Ishikawa (cell line): ENCODE measurements at regions not wholly inside any gene's neighbourhood (a gene's known extent, or its start where the extent isn't known, plus 50 kb on each side); places are given as distances from the start of the nearest gene placed in this dataset.
A peak's percentile ranks its signal among the peaks of the same experiment; 100 is the strongest.

Source experiments
- CEBPB ChIP-seq: IDR thresholded peaks from 2 replicates; pipeline ENCODE4 v1.6.1; 2012
- CREB1 ChIP-seq: IDR thresholded peaks from 2 replicates; pipeline ENCODE4 v1.6.1; 2012; ENCODE audit warnings: low read depth
- EGR1 ChIP-seq: IDR thresholded peaks from 2 replicates; pipeline ENCODE4 v1.6.1; 2012
- EP300 ChIP-seq: IDR thresholded peaks from 2 replicates; pipeline ENCODE4 v1.6.1; 2012; ENCODE audit warnings: borderline replicate concordance
- FOXM1 ChIP-seq: IDR thresholded peaks from 2 replicates; pipeline ENCODE4 v1.6.1; 2012; ENCODE audit warnings: low read depth, borderline replicate concordance
- MAX ChIP-seq: IDR thresholded peaks from 2 replicates; pipeline ENCODE4 v1.6.1; 2012
- NFIC ChIP-seq: IDR thresholded peaks from 2 replicates; pipeline ENCODE4 v1.6.1; 2012
- RAD21 ChIP-seq: IDR thresholded peaks from 2 replicates; pipeline ENCODE4 v1.6.1; 2012; ENCODE audit warnings: low read depth
- REST ChIP-seq: IDR thresholded peaks from 2 replicates; pipeline ENCODE4 v1.6.1; 2012; ENCODE audit warnings: low read depth, mild to moderate bottlenecking
- TAF1 ChIP-seq: IDR thresholded peaks from 2 replicates; pipeline ENCODE4 v1.6.1; 2012; ENCODE audit warnings: low read depth, mild to moderate bottlenecking
- TCF12 ChIP-seq: IDR thresholded peaks from 2 replicates; pipeline ENCODE4 v1.6.1; 2012; ENCODE audit warnings: low read depth
- TEAD4 ChIP-seq: IDR thresholded peaks from 2 replicates; pipeline ENCODE4 v1.6.1; 2012
- USF1 ChIP-seq: IDR thresholded peaks from 2 replicates; pipeline ENCODE4 v1.6.1; 2012
- YY1 ChIP-seq: IDR thresholded peaks from 2 replicates; pipeline ENCODE4 v1.6.1; 2012; ENCODE audit warnings: low read depth
- ZBTB7A ChIP-seq: IDR thresholded peaks from 2 replicates; pipeline ENCODE4 v1.6.1; 2012; ENCODE audit warnings: low read depth

- no peak for TF ChIP-seq TCF12
- no peak for TF ChIP-seq USF1
- TF ChIP-seq YY1: no peak
- no peak for TF ChIP-seq MAX
- TF ChIP-seq CEBPB: no peak
- no peak for TF ChIP-seq TEAD4
- TF ChIP-seq EGR1: no peak
- TF ChIP-seq NFIC: no peak
- TF ChIP-seq CREB1: no peak
- TF ChIP-seq TAF1: no peak
- no peak for TF ChIP-seq EP300
- no peak for TF ChIP-seq RAD21
- TF ChIP-seq REST: no peak
- no peak for TF ChIP-seq ZBTB7A
- no peak for TF ChIP-seq FOXM1
Measured at GRCh38 chr1:29456685-29457435, 220.5 kb downstream of the PTPRU start.

- TF ChIP-seq YY1 (no peak), CREB1 (no peak), RAD21 (no peak), NFIC (no peak), EGR1 (no peak), FOXM1 (no peak), CEBPB (no peak), ZBTB7A (no peak), USF1 (no peak), MAX (no peak)
Measured at GRCh38 chr1:29455781-29456180, 219.5 kb downstream of the PTPRU start.

- TF ChIP-seq CEBPB (no peak), RAD21 (no peak)
Measured at GRCh38 chr1:29454616-29455380, 218.5 kb downstream of the PTPRU start.

- TF ChIP-seq RAD21 (0 out of 2 replicates have a peak, but pooled peaks have one; percentile 30), EP300 (no peak), REST (no peak), NFIC (peak; percentile 60; the same call in 1 of the 2 replicates)
Measured at GRCh38 chr1:29453502-29454240, 217.3 kb downstream of the PTPRU start.

GRCh38 chr1:29452463-29453230 is 216.3 kb downstream of the PTPRU start:
- no peak for TF ChIP-seq YY1
- TF ChIP-seq REST: no peak
